Gastrocnemius medialis (tissue), 4 donors: ENCODE measurements at regions not wholly inside any gene's neighbourhood (a gene's known extent, or its start where the extent isn't known, plus 50 kb on each side); places are given as distances from the start of the nearest gene placed in this dataset.

Experiments
- CTCF ChIP-seq, 5 experiments: fragments of 450-650 bp in 3 of 5; fragments of 200-600 bp in 2 of 5; sonication (generic) in 2 of 5; IDR thresholded peaks in 4 of 5; conservative IDR thresholded peaks in 1 of 5; 1 replicate in 4 of 5; 2 replicates in 1 of 5; pipeline ENCODE4 v1.5.1; 2016 to 2019; ENCODE audit warnings: antibody characterized with exemption in 5 of 5, mild to moderate bottlenecking in 3 of 5, moderate library complexity in 3 of 5
- POLR2A ChIP-seq, 2 donors: fragments of 450-650 bp; IDR thresholded peaks; one replicate each; pipeline ENCODE4 v1.6.1; 2017; ENCODE audit warnings: antibody characterized with exemption in 2 of 2, mild to moderate bottlenecking in 2 of 2, moderate library complexity in 2 of 2

- no peak for TF ChIP-seq CTCF (IDR thresholded peaks at IDR 0.05 in 4 of 5, conservative IDR thresholded peaks at IDR 0.05 in 1 of 5)
- no peak for TF ChIP-seq POLR2A (IDR thresholded peaks at IDR 0.05)
Observed at GRCh38 chrX:39576041-39576872, 521.5 kb downstream of the BCOR start.
